ENCODE measurements at regions not wholly inside any gene's neighbourhood (a gene's known extent, or its start where the extent isn't known, plus 50 kb on each side); places are given as distances from the start of the nearest gene placed in this dataset.

DNA sequence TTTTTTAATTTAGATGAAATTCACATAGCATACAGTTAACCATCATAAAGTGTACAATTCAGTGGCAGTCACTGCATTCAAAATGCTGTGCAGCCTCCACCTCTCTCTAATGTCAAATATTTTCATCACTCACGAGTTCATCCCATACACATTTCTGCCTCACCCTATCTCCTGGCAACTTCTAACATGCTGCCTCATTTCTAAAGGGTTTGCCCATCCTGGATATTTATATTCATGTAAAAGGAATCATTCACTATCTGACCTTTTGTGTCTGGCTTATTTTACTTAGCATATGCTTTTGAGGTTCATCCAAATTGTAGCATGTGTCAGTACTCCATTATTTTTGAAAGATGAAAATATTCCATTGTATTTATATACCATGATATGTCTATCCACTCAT lies 286.9 kb upstream of the VSTM2A start:
- TF ChIP-seq POLR2A (IDR thresholded peaks at IDR 0.05; ENCODE audit: low read length) (no peak), GATA1 (IDR thresholded peaks at IDR 0.05; ENCODE audit: low read depth, low read length) (no peak)
